ENCODE measurements at regions not wholly inside any gene's neighbourhood (a gene's known extent, or its start where the extent isn't known, plus 50 kb on each side); places are given as distances from the start of the nearest gene placed in this dataset.

- TF ChIP-seq POLR2A (IDR thresholded peaks at IDR 0.05) (no peak), POLR2AphosphoS5 (IDR thresholded peaks at IDR 0.05) (no peak), EP300 (IDR thresholded peaks at IDR 0.05; ENCODE audit: low read depth) (no peak)
- TF ChIP-seq, protein P1, sequence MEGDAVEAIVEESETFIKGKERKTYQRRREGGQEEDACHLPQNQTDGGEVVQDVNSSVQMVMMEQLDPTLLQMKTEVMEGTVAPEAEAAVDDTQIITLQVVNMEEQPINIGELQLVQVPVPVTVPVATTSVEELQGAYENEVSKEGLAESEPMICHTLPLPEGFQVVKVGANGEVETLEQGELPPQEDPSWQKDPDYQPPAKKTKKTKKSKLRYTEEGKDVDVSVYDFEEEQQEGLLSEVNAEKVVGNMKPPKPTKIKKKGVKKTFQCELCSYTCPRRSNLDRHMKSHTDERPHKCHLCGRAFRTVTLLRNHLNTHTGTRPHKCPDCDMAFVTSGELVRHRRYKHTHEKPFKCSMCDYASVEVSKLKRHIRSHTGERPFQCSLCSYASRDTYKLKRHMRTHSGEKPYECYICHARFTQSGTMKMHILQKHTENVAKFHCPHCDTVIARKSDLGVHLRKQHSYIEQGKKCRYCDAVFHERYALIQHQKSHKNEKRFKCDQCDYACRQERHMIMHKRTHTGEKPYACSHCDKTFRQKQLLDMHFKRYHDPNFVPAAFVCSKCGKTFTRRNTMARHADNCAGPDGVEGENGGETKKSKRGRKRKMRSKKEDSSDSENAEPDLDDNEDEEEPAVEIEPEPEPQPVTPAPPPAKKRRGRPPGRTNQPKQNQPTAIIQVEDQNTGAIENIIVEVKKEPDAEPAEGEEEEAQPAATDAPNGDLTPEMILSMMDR (IDR thresholded peaks at IDR 0.05) = no peak
These were observed 476.8 kb downstream of the C3orf38 start for GRCh38 chr3:88626456-88627120.

Data from transverse colon (tissue), 4 donors.